ENCODE measurements at regions not wholly inside any gene's neighbourhood (a gene's known extent, or its start where the extent isn't known, plus 50 kb on each side); places are given as distances from the start of the nearest gene placed in this dataset.

GRCh38 chr3:169029674-169030285 lies 633.7 kb downstream of the MECOM start:
- Histone ChIP-seq H3K4me3 (no peak overlapping the region), H3K36me3 (no peaks in the 10 kb centered on the region), H3K27me3 (no peaks in the 10 kb centered on the region), H3K27ac (no peak overlapping the region), H3K4me1 (ENCODE audit: insufficient read depth) (no peaks in the 10 kb centered on the region), H3K9me3 (no peaks in the 10 kb centered on the region)
- intact Hi-C loops (cut with DNase I), result no loop called here
- DNase-seq, result no peak
- WGBS, 3 donors, result 91 to 96% (median 96%) methylated on average over 3 of the region's 3 CpGs
- TF ChIP-seq, protein P1, sequence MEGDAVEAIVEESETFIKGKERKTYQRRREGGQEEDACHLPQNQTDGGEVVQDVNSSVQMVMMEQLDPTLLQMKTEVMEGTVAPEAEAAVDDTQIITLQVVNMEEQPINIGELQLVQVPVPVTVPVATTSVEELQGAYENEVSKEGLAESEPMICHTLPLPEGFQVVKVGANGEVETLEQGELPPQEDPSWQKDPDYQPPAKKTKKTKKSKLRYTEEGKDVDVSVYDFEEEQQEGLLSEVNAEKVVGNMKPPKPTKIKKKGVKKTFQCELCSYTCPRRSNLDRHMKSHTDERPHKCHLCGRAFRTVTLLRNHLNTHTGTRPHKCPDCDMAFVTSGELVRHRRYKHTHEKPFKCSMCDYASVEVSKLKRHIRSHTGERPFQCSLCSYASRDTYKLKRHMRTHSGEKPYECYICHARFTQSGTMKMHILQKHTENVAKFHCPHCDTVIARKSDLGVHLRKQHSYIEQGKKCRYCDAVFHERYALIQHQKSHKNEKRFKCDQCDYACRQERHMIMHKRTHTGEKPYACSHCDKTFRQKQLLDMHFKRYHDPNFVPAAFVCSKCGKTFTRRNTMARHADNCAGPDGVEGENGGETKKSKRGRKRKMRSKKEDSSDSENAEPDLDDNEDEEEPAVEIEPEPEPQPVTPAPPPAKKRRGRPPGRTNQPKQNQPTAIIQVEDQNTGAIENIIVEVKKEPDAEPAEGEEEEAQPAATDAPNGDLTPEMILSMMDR (IDR thresholded peaks at IDR 0.05), result no peak
- TF ChIP-seq POLR2A (IDR thresholded peaks at IDR 0.05), result no peak
- TF ChIP-seq EP300 (IDR thresholded peaks at IDR 0.05), result no peak

- no peak overlapping the region for H3K4me3 ChIP-seq
- H3K4me1 ChIP-seq (ENCODE audit: insufficient read depth), result no peaks in the 10 kb centered on the region
- H3K36me3 ChIP-seq, result no peaks in the 10 kb centered on the region
- no peaks in the 10 kb centered on the region for H3K9me3 ChIP-seq
- no peak for TF ChIP-seq POLR2A (IDR thresholded peaks at IDR 0.05)
- no peak for TF ChIP-seq EP300 (IDR thresholded peaks at IDR 0.05)
- no peak overlapping the region for H3K27ac ChIP-seq
- WGBS, 3 donors, result 80 to 88% (median 84%) methylated on average over 5 of the region's 5 CpGs
- no peaks in the 10 kb centered on the region for H3K27me3 ChIP-seq
- no peak for DNase-seq
- intact Hi-C loops (cut with DNase I), result no loop called here
Measured at GRCh38 chr3:169028716-169029115, 634.8 kb downstream of the MECOM start.

DNA sequence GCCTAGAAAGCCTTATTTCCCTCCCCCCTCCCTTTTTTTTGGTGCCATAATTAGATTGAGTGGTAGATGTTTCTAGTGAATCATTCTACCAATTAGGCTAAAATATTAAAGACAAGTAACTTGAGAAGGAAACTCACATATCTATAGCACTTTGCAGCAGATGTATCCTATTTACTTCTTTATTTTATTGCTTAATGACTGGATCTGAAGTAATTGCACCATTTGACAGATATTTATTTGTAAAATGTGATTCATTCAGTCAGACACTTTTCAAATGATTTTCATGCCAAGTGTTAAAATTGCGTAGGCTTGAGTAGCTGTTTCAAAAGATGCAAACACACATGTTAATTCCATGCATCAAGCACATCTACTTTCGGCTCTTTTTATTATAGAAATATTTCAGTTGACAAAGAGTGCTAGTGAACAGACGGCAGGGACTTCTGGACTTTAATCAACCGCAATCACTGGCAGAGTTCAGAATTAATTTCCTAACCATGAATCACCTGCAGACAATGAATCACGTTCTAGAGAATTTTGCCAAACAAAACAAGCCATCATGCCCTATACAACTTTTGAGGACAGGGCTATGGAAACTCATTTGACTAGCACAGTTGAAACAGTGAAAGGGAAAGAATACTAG lies 636.8 kb downstream of the MECOM start:
- intact Hi-C loops (cut with DNase I), result no loop called here
- Histone ChIP-seq H3K36me3 (no peaks in the 10 kb centered on the region), H3K27me3 (no peaks in the 10 kb centered on the region), H3K4me1 (ENCODE audit: insufficient read depth) (no peaks in the 10 kb centered on the region), H3K9me3 (no peaks in the 10 kb centered on the region), H3K4me3 (no peak overlapping the region), H3K27ac (no peak overlapping the region)
- DNase-seq, result no peak
- no peak for TF ChIP-seq POLR2A (IDR thresholded peaks at IDR 0.05)
- TF ChIP-seq EP300 (IDR thresholded peaks at IDR 0.05), result no peak
- TF ChIP-seq, protein P1 (IDR thresholded peaks at IDR 0.05), result no peak
- WGBS, 3 donors, result 43 to 55% (median 47%) methylated on average over 5 of the region's 5 CpGs

GRCh38 chr3:169022457-169022856 lies 641.1 kb downstream of the MECOM start:
- H3K27me3 ChIP-seq, result no peaks in the 10 kb centered on the region
- WGBS, 3 donors, result 80 to 84% (median 80%) methylated on average over 1 of the region's 1 CpG
- no peak overlapping the region for H3K4me3 ChIP-seq
- no peaks in the 10 kb centered on the region for H3K36me3 ChIP-seq
- TF ChIP-seq POLR2A (IDR thresholded peaks at IDR 0.05) (no peak), EP300 (IDR thresholded peaks at IDR 0.05) (no peak)
- TF ChIP-seq, protein P1 (IDR thresholded peaks at IDR 0.05), result no peak
- intact Hi-C loops (cut with DNase I), result no loop called here
- no peak overlapping the region for H3K27ac ChIP-seq
- no peak for DNase-seq
- no peaks in the 10 kb centered on the region for H3K9me3 ChIP-seq
- no peaks in the 10 kb centered on the region for H3K4me1 ChIP-seq (ENCODE audit: insufficient read depth)

GRCh38 chr3:169020371-169020770 lies 643.1 kb downstream of the MECOM start:
- no peaks in the 10 kb centered on the region for H3K4me1 ChIP-seq (ENCODE audit: insufficient read depth)
- H3K4me3 ChIP-seq, result no peak overlapping the region
- WGBS, 3 donors, result 66 to 84% methylated on average over 1 of the region's 1 CpG; no CpG with 5 or more reads in 1 of the 3 donors
- H3K9me3 ChIP-seq, result no peaks in the 10 kb centered on the region
- TF ChIP-seq, protein P1 (IDR thresholded peaks at IDR 0.05), result no peak
- TF ChIP-seq EP300 (IDR thresholded peaks at IDR 0.05) (no peak), POLR2A (IDR thresholded peaks at IDR 0.05) (no peak)
- no peaks in the 10 kb centered on the region for H3K27me3 ChIP-seq
- no peaks in the 10 kb centered on the region for H3K36me3 ChIP-seq
- DNase-seq, result no peak
- intact Hi-C loops (cut with DNase I), result no loop called here
- H3K27ac ChIP-seq, result no peak overlapping the region

Data from ovary (tissue), 7 donors.